ENCODE measurements at regions not wholly inside any gene's neighbourhood (a gene's known extent, or its start where the extent isn't known, plus 50 kb on each side); places are given as distances from the start of the nearest gene placed in this dataset.
"Not testable (repeated sequence)": the region's sequence is repeated elsewhere in the genome, so short reads cannot be mapped to it uniquely, and the experiment has no call there.

GRCh38 chr2:122697415-122697814 lies 942.0 kb downstream of the TSN start:
- Mint-ChIP-seq H3K4me1 (ENCODE audit: low read depth) (no peaks in the 10 kb centered on the region), H3K27me3 (no peaks in the 10 kb centered on the region), H3K9me3 (ENCODE audit: low read depth) (peaks cover 4% of the 10 kb centered on the region), H3K4me3 (no peak overlapping the region), H3K36me3 (no peaks in the 10 kb centered on the region), H3K27ac (no peak overlapping the region)

GRCh38 chr2:122703676-122704075 lies 948.2 kb downstream of the TSN start:
- Mint-ChIP-seq H3K27ac (no peak overlapping the region), H3K4me3 (no peak overlapping the region), H3K9me3 (ENCODE audit: low read depth) (peaks cover 3% of the 10 kb centered on the region), H3K36me3 (no peaks in the 10 kb centered on the region), H3K4me1 (ENCODE audit: low read depth) (no peaks in the 10 kb centered on the region), H3K27me3 (no peaks in the 10 kb centered on the region)

DNA sequence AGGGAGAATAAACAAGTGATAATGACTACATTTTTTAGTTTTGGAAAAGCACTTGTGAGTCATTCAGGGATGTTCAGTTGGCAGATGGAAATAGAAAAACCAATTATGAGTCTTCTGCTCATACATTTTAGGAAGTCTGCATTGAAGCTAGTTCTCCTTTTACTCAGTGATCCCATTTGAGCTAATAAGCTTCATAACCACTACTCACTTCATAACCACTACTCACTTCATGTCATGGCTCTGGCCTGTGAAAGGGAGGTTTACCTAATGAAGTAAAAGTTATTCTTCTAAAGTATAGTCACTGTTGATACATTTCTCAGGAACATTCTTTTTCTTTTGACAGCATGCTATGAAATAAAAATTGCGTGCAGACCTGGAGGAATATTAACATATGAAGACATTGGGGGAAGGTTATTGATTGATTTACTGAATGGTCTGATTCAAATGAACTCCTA lies 948.7 kb downstream of the TSN start:
- Mint-ChIP-seq H3K27ac (no peak overlapping the region), H3K27me3 (no peaks in the 10 kb centered on the region), H3K4me3 (no peak overlapping the region), H3K9me3 (ENCODE audit: low read depth) (peaks cover 3% of the 10 kb centered on the region), H3K36me3 (no peaks in the 10 kb centered on the region), H3K4me1 (ENCODE audit: low read depth) (no peaks in the 10 kb centered on the region)

GRCh38 chr2:122705746-122706145 lies 950.3 kb downstream of the TSN start:
- Mint-ChIP-seq H3K36me3 (no peaks in the 10 kb centered on the region), H3K27ac (no peak overlapping the region), H3K27me3 (no peaks in the 10 kb centered on the region), H3K9me3 (ENCODE audit: low read depth) (peaks cover 3% of the 10 kb centered on the region), H3K4me1 (ENCODE audit: low read depth) (no peaks in the 10 kb centered on the region), H3K4me3 (no peak overlapping the region)

DNA sequence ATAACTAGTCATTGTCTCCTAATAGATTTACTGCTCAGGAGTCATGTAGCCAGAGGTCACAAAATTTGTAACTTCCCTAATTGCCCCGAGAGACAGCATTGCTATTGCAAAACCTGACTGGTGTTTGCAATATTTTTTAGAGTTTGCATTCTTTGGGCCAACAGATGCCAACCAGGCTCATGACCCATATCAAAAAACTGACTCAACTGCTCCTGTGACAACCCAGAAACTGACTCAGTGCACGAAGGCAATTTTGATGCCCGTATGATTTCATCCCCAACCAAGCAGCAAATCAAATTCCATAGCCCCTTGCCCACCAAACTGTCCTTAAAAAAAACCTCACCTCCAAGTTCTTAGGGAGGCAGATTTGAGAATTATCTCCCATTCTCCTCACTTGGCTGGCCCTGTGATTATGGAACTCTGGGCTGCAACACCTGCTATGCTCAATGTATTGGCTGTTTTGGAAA lies 951.3 kb downstream of the TSN start:
- peaks cover 3% of the 10 kb centered on the region for H3K9me3 Mint-ChIP-seq (ENCODE audit: low read depth)
- H3K27me3 Mint-ChIP-seq = no peaks in the 10 kb centered on the region
- no peak overlapping the region for H3K27ac Mint-ChIP-seq
- no peaks in the 10 kb centered on the region for H3K4me1 Mint-ChIP-seq (ENCODE audit: low read depth)
- no peaks in the 10 kb centered on the region for H3K36me3 Mint-ChIP-seq
- H3K4me3 Mint-ChIP-seq = no peak overlapping the region

DNA sequence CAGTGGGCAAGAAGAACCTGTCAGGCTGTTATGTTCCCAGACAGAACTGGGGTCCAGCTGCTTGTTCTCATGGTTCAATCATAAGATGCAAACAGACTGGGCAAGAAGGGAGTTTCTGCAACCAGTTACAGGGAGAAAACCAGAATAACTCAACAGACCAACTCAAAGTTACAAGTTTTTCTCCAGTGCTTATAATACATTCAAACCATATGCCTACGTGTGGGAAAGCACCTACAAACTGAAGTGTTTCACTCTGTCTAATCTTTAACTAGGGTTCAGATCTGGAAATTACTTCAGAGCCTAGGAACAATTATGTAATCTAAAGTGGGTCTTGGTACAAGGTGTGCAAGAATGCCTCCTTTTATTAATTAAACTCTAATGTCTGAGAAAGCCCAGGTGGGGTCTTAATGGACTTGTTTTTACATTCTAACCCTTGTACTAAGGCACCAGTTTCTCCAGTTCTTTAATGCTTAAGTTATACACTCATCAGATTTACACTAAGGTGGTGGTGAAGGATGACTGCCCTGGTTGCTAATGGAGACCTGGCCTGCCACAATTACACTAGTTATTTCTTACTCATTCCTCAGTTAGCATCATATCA lies 951.9 kb downstream of the TSN start:
- Mint-ChIP-seq H3K9me3 (ENCODE audit: low read depth) (peaks cover 3% of the 10 kb centered on the region), H3K4me3 (no peak overlapping the region), H3K36me3 (no peaks in the 10 kb centered on the region), H3K4me1 (ENCODE audit: low read depth) (no peaks in the 10 kb centered on the region), H3K27ac (no peak overlapping the region), H3K27me3 (no peaks in the 10 kb centered on the region)

GRCh38 chr2:122710049-122710448 lies 954.6 kb downstream of the TSN start:
- H3K36me3 Mint-ChIP-seq = no peaks in the 10 kb centered on the region
- H3K9me3 Mint-ChIP-seq (ENCODE audit: low read depth) = peaks cover 11% of the 10 kb centered on the region
- no peak overlapping the region for H3K4me3 Mint-ChIP-seq
- H3K27ac Mint-ChIP-seq = no peak overlapping the region
- H3K4me1 Mint-ChIP-seq (ENCODE audit: low read depth) = no peaks in the 10 kb centered on the region
- no peaks in the 10 kb centered on the region for H3K27me3 Mint-ChIP-seq

DNA sequence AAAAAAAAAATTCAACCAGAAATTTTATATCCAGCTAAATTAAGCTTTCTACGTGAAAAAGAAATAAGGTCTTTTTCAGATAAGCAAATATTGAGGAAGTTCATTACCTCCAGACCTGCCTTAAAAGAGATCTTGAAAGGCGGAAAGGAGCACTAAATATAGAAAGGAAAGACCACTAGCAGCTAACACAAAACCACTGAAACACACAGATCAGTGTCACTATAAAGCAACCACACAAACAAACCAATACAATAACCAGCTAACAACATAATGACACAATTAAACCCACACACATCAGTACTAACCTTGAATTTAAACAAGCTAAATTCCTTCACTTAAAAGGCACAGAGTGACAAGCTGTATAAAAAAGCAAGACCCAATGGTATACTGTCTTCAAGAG lies 958.3 kb downstream of the TSN start:
- Mint-ChIP-seq H3K27ac (no peak overlapping the region), H3K4me3 (no peak overlapping the region), H3K27me3 (no peaks in the 10 kb centered on the region), H3K4me1 (ENCODE audit: low read depth) (no peaks in the 10 kb centered on the region), H3K36me3 (no peaks in the 10 kb centered on the region), H3K9me3 (ENCODE audit: low read depth) (peaks cover 23% of the 10 kb centered on the region)

DNA sequence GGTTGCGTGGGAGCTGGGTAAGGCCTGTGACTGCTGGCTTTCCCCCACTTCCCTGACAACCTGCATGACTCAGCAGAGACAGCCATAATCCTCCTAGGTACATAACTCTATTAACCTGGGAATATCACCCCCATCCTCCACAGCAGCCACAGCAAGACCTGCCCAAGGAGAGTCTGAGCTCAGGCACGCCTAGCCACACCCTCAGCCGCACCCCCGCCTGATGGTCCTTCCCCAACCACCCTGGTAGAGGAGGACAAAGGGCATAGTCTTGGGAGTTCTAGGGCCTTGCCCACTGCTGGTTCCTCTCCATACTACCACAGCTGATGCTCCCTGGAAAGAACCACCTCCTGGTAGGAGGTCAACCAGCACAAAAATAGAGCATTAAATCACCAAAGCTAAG lies 965.4 kb downstream of the TSN start:
- H3K36me3 Mint-ChIP-seq; H3K27ac Mint-ChIP-seq; H3K27me3 Mint-ChIP-seq; H3K4me3 Mint-ChIP-seq; H3K4me1 Mint-ChIP-seq (ENCODE audit: low read depth): not testable (repeated sequence)
- peaks cover 12% of the 10 kb centered on the region for H3K9me3 Mint-ChIP-seq (ENCODE audit: low read depth)

DNA sequence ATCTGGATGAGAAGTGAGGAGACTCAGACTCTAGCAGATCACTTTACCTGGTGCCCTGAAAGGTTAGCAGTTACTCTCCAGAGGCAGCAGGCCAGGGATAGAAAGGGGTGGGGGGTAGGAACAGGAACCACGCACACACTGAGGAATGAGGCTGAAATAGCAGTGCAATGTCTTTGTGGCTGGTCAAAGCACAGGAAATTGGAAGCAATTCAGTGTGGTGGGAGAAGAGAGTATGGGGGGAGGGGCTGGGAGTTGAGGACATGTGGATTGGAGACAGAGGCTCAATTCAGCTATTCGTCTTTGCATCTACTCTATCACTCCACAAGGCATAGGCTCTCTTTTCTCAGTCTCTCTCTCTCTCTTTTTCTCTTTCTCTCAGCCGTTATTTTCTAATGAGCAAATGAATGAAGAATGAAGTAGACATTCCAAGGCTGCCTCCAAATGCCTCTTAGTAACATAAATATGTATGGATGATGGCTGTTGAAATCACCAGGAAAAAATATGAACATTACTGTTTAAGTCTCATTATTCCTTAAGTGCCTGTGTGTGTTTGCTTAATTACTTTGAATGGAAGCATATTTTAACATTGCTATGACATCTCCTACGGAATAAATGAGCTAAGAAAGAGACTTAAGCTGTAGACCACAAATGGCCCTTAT lies 979.4 kb downstream of the TSN start:
- Mint-ChIP-seq H3K27me3 (no peaks in the 10 kb centered on the region), H3K36me3 (no peaks in the 10 kb centered on the region), H3K27ac (no peak overlapping the region), H3K9me3 (ENCODE audit: low read depth) (peaks cover 10% of the 10 kb centered on the region), H3K4me3 (no peak overlapping the region), H3K4me1 (ENCODE audit: low read depth) (no peaks in the 10 kb centered on the region)

DNA sequence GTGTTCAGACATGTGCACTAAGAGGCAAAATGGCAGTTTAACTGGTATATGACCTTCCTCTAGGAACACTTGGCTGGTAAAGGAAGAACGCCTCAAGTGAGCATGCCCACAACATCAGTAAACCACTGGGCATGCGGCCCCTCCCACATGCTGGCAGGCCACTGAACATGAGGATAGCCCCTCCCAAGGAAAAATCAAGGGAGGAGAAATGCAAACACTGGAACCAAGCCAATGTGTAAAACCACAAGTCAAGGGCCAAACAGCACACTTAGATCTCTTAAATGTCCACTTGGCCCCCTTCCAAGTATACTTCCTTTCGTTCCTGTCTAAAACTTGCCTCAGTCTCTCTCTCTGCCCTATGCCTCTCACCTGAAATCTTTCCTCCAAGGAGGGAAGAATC lies 980.8 kb downstream of the TSN start:
- H3K27me3 Mint-ChIP-seq = no peaks in the 10 kb centered on the region
- no peaks in the 10 kb centered on the region for H3K36me3 Mint-ChIP-seq
- peaks cover 10% of the 10 kb centered on the region for H3K9me3 Mint-ChIP-seq (ENCODE audit: low read depth)
- no peaks in the 10 kb centered on the region for H3K4me1 Mint-ChIP-seq (ENCODE audit: low read depth)
- no peak overlapping the region for H3K4me3 Mint-ChIP-seq
- no peak overlapping the region for H3K27ac Mint-ChIP-seq

- H3K27me3 Mint-ChIP-seq = no peaks in the 10 kb centered on the region
- H3K4me3 Mint-ChIP-seq = no peak overlapping the region
- peaks cover 10% of the 10 kb centered on the region for H3K9me3 Mint-ChIP-seq (ENCODE audit: low read depth)
- H3K27ac Mint-ChIP-seq = no peak overlapping the region
- no peaks in the 10 kb centered on the region for H3K4me1 Mint-ChIP-seq (ENCODE audit: low read depth)
- H3K36me3 Mint-ChIP-seq = no peaks in the 10 kb centered on the region
These were observed 982.1 kb downstream of the TSN start for GRCh38 chr2:122737429-122738077.

DNA sequence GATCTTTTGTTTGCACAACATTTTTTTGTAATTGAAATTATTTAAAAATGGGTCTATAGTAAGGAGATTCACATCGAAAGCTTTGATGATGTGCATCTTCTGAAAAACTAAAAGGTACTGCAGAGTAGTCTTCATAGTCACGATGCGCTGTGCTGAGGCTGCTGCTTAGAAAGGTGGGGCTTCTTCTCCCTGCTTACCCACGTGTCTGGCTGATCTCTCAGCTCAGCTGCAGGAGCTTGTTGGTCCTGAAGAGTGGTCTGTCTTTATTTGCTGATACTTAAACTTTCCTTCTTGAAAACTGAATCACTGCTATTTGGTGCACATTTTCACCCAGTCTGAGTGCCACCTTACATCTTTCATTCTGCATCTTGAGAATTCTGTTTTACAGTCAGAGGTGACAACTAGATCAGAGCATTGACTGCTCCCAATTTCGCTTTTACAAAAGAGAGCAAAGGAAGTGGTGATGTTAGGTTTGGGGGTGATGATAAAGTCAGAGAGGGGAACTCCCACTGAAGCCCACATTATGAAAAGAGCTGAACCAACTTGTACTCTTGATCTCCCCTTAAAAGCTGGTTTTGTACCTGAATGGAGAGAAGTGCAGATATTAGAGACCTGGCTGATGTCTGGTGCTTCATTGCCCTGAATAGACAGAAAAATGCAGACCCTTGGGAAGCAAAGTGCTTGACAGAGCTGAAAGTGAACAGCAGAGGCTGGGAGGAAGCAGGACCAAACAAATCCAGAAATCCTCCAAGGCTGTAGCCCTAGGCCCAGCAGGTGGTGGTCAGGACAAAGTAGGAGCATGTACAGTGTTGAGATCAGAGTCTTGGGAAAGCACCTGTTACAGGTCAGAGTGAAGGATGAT lies 984.5 kb downstream of the TSN start:
- Mint-ChIP-seq H3K4me1 (ENCODE audit: low read depth) (no peaks in the 10 kb centered on the region), H3K9me3 (ENCODE audit: low read depth) (peaks cover 4% of the 10 kb centered on the region), H3K36me3 (no peaks in the 10 kb centered on the region), H3K27ac (no peak overlapping the region), H3K4me3 (no peak overlapping the region), H3K27me3 (no peaks in the 10 kb centered on the region)

GRCh38 chr2:122740594-122740948 lies 985.1 kb downstream of the TSN start:
- H3K36me3 Mint-ChIP-seq = no peaks in the 10 kb centered on the region
- H3K27me3 Mint-ChIP-seq = no peaks in the 10 kb centered on the region
- H3K4me1 Mint-ChIP-seq (ENCODE audit: low read depth) = no peaks in the 10 kb centered on the region
- no peak overlapping the region for H3K27ac Mint-ChIP-seq
- H3K4me3 Mint-ChIP-seq = no peak overlapping the region
- peaks cover 4% of the 10 kb centered on the region for H3K9me3 Mint-ChIP-seq (ENCODE audit: low read depth)

DNA sequence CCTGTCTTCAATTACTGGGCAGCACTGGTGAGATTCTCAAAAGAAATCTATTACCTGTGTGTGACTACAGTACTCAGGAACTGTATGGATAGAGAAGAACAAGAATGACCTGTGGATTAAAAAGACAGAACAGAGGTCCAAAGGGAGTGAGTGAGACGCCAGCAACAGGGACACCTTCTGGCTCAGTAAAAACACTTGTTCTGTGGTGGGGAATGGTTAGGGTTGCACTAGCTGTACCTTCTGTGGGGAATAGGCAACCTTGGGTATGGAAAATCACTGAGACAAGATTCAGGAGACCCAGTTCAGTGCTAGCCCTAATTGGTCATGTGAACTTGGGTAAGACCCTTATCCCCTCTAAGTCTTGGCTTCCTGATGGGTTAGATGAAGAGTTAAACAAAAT lies 986.0 kb downstream of the TSN start:
- Mint-ChIP-seq H3K4me3 (no peak overlapping the region), H3K4me1 (ENCODE audit: low read depth) (no peaks in the 10 kb centered on the region), H3K9me3 (ENCODE audit: low read depth) (peaks cover 9% of the 10 kb centered on the region), H3K27ac (no peak overlapping the region), H3K36me3 (no peaks in the 10 kb centered on the region), H3K27me3 (no peaks in the 10 kb centered on the region)
